NB4 (cell line): ENCODE measurements at regions not wholly inside any gene's neighbourhood (a gene's known extent, or its start where the extent isn't known, plus 50 kb on each side); places are given as distances from the start of the nearest gene placed in this dataset.

Source experiments
- CTCF ChIP-seq: IDR thresholded peaks from one replicate; pipeline ENCODE4 v1.5.1; 2012; ENCODE audit warnings: low read depth, low read length
- MYC ChIP-seq: IDR thresholded peaks from 2 replicates; pipeline ENCODE4 v1.6.1; 2011; ENCODE audit warnings: low read depth, low read length
- POLR2A ChIP-seq: IDR thresholded peaks from 2 replicates; pipeline ENCODE4 v1.6.1; 2011; ENCODE audit warnings: mild to moderate bottlenecking; ENCODE audit not compliant: insufficient read length; ENCODE audit errors: extremely low read depth

GRCh38 chrX:113529426-113530013 lies 688.9 kb upstream of the AMOT start:
- TF ChIP-seq CTCF (no peak), MYC (no peak), POLR2A (no peak)
